Kidney epithelial cell (primary cell): ENCODE measurements at regions not wholly inside any gene's neighbourhood (a gene's known extent, or its start where the extent isn't known, plus 50 kb on each side); places are given as distances from the start of the nearest gene placed in this dataset.

Source experiments
- DNase-seq: peaks from one replicate; pipeline ENCODE4 v3.0.0-alpha.2; 2010; ENCODE audit warnings: low read depth
- H3K27me3 ChIP-seq: 2 replicates; pipeline ENCODE4 v1.6.0; 2011; ENCODE audit warnings: low read length; ENCODE audit not compliant: control insufficient read depth, insufficient read depth
- H3K36me3 ChIP-seq: 2 replicates; pipeline ENCODE4 v1.5.1; 2011; ENCODE audit warnings: low read length; ENCODE audit not compliant: control insufficient read depth, insufficient read depth
- H3K4me3 ChIP-seq: 2 replicates; pipeline ENCODE4 v1.5.1; 2011; ENCODE audit warnings: low read depth, mild to moderate bottlenecking, control low read depth, low read length
- CTCF ChIP-seq: IDR thresholded peaks from 2 replicates; pipeline ENCODE4 v1.5.1; 2011; ENCODE audit warnings: mild to moderate bottlenecking, moderate library complexity, low read length, control low read depth, inconsistent platforms; ENCODE audit not compliant: insufficient read depth, poor library complexity, severe bottlenecking

- H3K36me3 ChIP-seq = no peaks in the 10 kb centered on the region
- peak; percentile 5 for DNase-seq
- peaks cover 11% of the 10 kb centered on the region for H3K27me3 ChIP-seq
- no peak for TF ChIP-seq CTCF
- no peak overlapping the region for H3K4me3 ChIP-seq
Observed at GRCh38 chr11:116162886-116163230, 609.9 kb downstream of the BUD13 start.

GRCh38 chr11:116162086-116162885, 610.5 kb downstream of the BUD13 start:
- H3K4me3 ChIP-seq = no peak overlapping the region
- peaks cover 11% of the 10 kb centered on the region for H3K27me3 ChIP-seq
- no peak for TF ChIP-seq CTCF
- no peaks in the 10 kb centered on the region for H3K36me3 ChIP-seq
- no peak for DNase-seq

- Histone ChIP-seq H3K27me3 (no peaks in the 10 kb centered on the region), H3K4me3 (no peak overlapping the region), H3K36me3 (no peaks in the 10 kb centered on the region)
- no peak for DNase-seq
- TF ChIP-seq CTCF = no peak
Observed at GRCh38 chr11:116148645-116149044, 624.1 kb downstream of the BUD13 start.

- no peak for TF ChIP-seq CTCF
- H3K36me3 ChIP-seq = no peaks in the 10 kb centered on the region
- no peaks in the 10 kb centered on the region for H3K27me3 ChIP-seq
- H3K4me3 ChIP-seq = no peak overlapping the region
- DNase-seq = no peak
Observed at GRCh38 chr11:116148056-116148455, 624.7 kb downstream of the BUD13 start.

GRCh38 chr11:116145187-116145865, 627.5 kb downstream of the BUD13 start:
- TF ChIP-seq CTCF = peak; percentile 4
- H3K4me3 ChIP-seq = no peak overlapping the region
- H3K27me3 ChIP-seq = no peaks in the 10 kb centered on the region
- DNase-seq = no peak
- no peaks in the 10 kb centered on the region for H3K36me3 ChIP-seq
